Ishikawa (cell line): ENCODE measurements at regions not wholly inside any gene's neighbourhood (a gene's known extent, or its start where the extent isn't known, plus 50 kb on each side); places are given as distances from the start of the nearest gene placed in this dataset.

Experiments
- EP300 ChIP-seq: IDR thresholded peaks from 2 replicates; pipeline ENCODE4 v1.6.1; 2012; ENCODE audit warnings: borderline replicate concordance
- MAX ChIP-seq: IDR thresholded peaks from 2 replicates; pipeline ENCODE4 v1.6.1; 2012
- RAD21 ChIP-seq: IDR thresholded peaks from 2 replicates; pipeline ENCODE4 v1.6.1; 2012; ENCODE audit warnings: low read depth
- REST ChIP-seq: IDR thresholded peaks from 2 replicates; pipeline ENCODE4 v1.6.1; 2012; ENCODE audit warnings: low read depth, mild to moderate bottlenecking
- TAF1 ChIP-seq: IDR thresholded peaks from 2 replicates; pipeline ENCODE4 v1.6.1; 2012; ENCODE audit warnings: low read depth, mild to moderate bottlenecking
- TEAD4 ChIP-seq: IDR thresholded peaks from 2 replicates; pipeline ENCODE4 v1.6.1; 2012
- YY1 ChIP-seq: IDR thresholded peaks from 2 replicates; pipeline ENCODE4 v1.6.1; 2012; ENCODE audit warnings: low read depth

GRCh38 chrX:124548571-124548970 lies 202.2 kb downstream of the SH2D1A start:
- no peak for TF ChIP-seq TAF1
- no peak for TF ChIP-seq REST
- no peak for TF ChIP-seq YY1
- TF ChIP-seq MAX = no peak
- TF ChIP-seq TEAD4 = no peak
- TF ChIP-seq RAD21 = no peak
- no peak for TF ChIP-seq EP300
